ENCODE measurements at regions not wholly inside any gene's neighbourhood (a gene's known extent, or its start where the extent isn't known, plus 50 kb on each side); places are given as distances from the start of the nearest gene placed in this dataset.
"Not testable (repeated sequence)": the region's sequence is repeated elsewhere in the genome, so short reads cannot be mapped to it uniquely, and the experiment has no call there.

DNA sequence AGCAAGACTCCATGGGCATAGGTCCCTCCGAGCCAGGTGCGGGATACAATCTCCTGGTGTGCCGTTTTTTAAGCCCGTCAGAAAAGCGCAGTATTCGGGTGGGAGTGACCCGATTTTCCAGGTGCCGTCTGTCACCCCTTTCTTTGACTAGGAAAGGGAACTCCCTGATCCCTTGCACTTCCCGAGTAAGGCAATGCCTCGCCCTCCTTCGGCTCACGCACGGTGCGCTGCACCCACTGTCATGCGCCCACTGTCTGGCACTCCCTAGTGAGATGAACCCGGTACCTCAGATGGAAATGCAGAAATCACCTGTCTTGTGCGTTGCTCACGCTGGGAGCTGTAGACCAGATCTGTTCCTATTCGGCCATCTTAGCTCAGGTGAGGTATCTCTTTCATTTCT, 344.1 kb upstream of the ZNF32 start:
- H3K27ac Mint-ChIP-seq; H3K27me3 Mint-ChIP-seq; ATAC-seq (replicated peaks); H3K36me3 Mint-ChIP-seq; H3K4me3 Mint-ChIP-seq; H3K4me1 Mint-ChIP-seq; DNase-seq: not testable (repeated sequence)
- peaks cover 8 to 15% of the 10 kb centered on the region in 2 donors for H3K9me3 Mint-ChIP-seq

- H3K36me3 Mint-ChIP-seq, result no peaks in the 10 kb centered on the region
Measured at GRCh38 chr10:43986374-43986773, 337.7 kb upstream of the ZNF32 start.

GRCh38 chr10:43985941-43986340, 337.3 kb upstream of the ZNF32 start:
- Mint-ChIP-seq H3K36me3 (no peaks in the 10 kb centered on the region), H3K27me3 (no peaks in the 10 kb centered on the region), H3K4me3 (no peak overlapping the region), H3K9me3 (peaks cover 0 to 6% of the 10 kb centered on the region in 2 donors), H3K4me1 (no peaks in the 10 kb centered on the region), H3K27ac (no peak overlapping the region)
- no peak for DNase-seq
- no peak for ATAC-seq (replicated peaks)

More at GRCh38 chr10:43986374-43986773, 337.7 kb upstream of the ZNF32 start:
- Mint-ChIP-seq H3K9me3 (peaks cover 0 to 6% of the 10 kb centered on the region in 2 donors), H3K27me3 (no peaks in the 10 kb centered on the region), H3K27ac (no peak overlapping the region), H3K4me1 (no peaks in the 10 kb centered on the region), H3K4me3 (no peak overlapping the region)
- ATAC-seq (replicated peaks) (no peak), DNase-seq (no peak)

GRCh38 chr10:43983856-43984271, 335.2 kb upstream of the ZNF32 start:
- Mint-ChIP-seq H3K4me3 (no peak overlapping the region), H3K4me1 (no peaks in the 10 kb centered on the region), H3K36me3 (no peaks in the 10 kb centered on the region), H3K9me3 (no peaks in the 10 kb centered on the region), H3K27ac (no peak overlapping the region), H3K27me3 (no peaks in the 10 kb centered on the region)
- no peak for ATAC-seq (replicated peaks)
- DNase-seq, result no peak

DNA sequence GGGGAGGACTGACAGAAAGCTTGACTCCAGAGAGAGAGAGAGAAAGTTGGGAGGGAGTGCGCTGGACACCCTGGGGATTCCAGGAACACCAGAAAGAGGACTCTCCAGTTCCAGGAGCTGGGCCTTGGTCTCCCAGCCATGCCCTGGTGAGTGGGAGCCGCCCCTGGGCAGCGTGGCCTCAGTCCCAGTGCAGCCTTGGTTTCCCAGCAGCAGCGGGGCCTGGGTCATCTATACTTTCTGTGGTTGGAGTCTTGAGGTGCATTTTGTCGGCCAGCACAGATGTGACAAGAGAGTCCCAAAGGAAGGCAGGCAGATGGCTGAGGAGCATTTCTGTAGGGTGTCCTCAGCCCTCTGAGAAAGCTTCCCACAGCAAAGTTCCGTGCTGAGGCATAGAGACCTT, 334.7 kb upstream of the ZNF32 start:
- no peaks in the 10 kb centered on the region for H3K36me3 Mint-ChIP-seq
- ATAC-seq (replicated peaks) (no peak), DNase-seq (no peak)
- H3K4me3 Mint-ChIP-seq, result no peak overlapping the region
- H3K4me1 Mint-ChIP-seq, result no peaks in the 10 kb centered on the region
- H3K27ac Mint-ChIP-seq, result no peak overlapping the region
- no peaks in the 10 kb centered on the region for H3K9me3 Mint-ChIP-seq
- H3K27me3 Mint-ChIP-seq, result no peaks in the 10 kb centered on the region

GRCh38 chr10:43982250-43982649, 333.6 kb upstream of the ZNF32 start:
- H3K27ac Mint-ChIP-seq, result no peak overlapping the region
- ATAC-seq (replicated peaks) (no peak), DNase-seq (no peak)
- no peaks in the 10 kb centered on the region for H3K9me3 Mint-ChIP-seq
- no peaks in the 10 kb centered on the region for H3K36me3 Mint-ChIP-seq
- H3K4me3 Mint-ChIP-seq, result no peak overlapping the region
- H3K27me3 Mint-ChIP-seq, result no peaks in the 10 kb centered on the region
- no peaks in the 10 kb centered on the region for H3K4me1 Mint-ChIP-seq

GRCh38 chr10:43981696-43982095, 333.0 kb upstream of the ZNF32 start:
- ATAC-seq (replicated peaks) (no peak), DNase-seq (no peak)
- Mint-ChIP-seq H3K27me3 (no peaks in the 10 kb centered on the region), H3K4me1 (no peaks in the 10 kb centered on the region), H3K36me3 (no peaks in the 10 kb centered on the region), H3K9me3 (no peaks in the 10 kb centered on the region), H3K27ac (no peak overlapping the region), H3K4me3 (no peak overlapping the region)

DNA sequence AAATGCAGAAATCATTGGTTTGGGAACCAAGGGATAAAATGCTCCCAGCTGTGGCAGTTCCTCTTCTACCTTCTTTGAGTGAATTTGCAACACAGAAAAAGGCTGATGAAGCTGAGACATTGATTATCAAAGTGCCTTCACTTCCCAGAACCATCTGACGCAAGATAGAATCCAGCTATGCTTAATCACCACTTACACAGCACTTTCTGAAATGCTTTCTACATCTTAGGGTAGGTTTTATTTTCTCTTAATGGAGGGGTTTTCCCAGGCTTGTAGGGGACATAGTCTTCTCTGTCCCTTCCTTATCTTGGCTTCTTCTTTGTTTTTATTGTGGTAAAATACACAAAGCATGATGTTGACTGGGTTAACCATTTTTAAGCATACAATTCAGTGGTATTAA, 332.6 kb upstream of the ZNF32 start:
- H3K27ac Mint-ChIP-seq, result no peak overlapping the region
- no peaks in the 10 kb centered on the region for H3K27me3 Mint-ChIP-seq
- no peaks in the 10 kb centered on the region for H3K4me1 Mint-ChIP-seq
- no peaks in the 10 kb centered on the region for H3K9me3 Mint-ChIP-seq
- no peaks in the 10 kb centered on the region for H3K36me3 Mint-ChIP-seq
- no peak overlapping the region for H3K4me3 Mint-ChIP-seq
- DNase-seq, result no peak
- ATAC-seq (replicated peaks), result no peak

GRCh38 chr10:43980715-43981114, 332.0 kb upstream of the ZNF32 start:
- Mint-ChIP-seq H3K4me1 (no peaks in the 10 kb centered on the region), H3K36me3 (no peaks in the 10 kb centered on the region), H3K9me3 (no peaks in the 10 kb centered on the region), H3K27me3 (no peaks in the 10 kb centered on the region), H3K27ac (no peak overlapping the region), H3K4me3 (no peak overlapping the region)
- ATAC-seq (replicated peaks) (no peak), DNase-seq (no peak)

DNA sequence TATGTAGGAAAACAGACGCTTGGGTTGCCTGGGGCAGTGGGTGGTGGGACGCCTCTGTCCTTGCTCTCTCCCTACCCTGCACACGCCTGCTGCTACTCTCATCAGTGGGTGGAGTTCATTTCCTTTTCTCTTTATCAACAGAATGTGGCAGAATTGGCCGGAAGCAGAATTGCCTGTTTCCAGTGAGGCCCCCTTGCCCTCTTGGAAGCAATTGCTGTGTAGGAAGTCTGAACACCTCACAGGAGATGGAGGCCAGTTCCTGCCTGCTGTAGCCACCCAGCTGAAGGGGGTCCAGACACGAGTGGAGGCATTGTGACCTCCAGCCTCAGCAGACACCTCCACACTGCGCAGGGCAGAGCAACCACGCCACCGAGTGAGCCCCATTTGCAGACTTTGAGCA, 331.6 kb upstream of the ZNF32 start:
- Mint-ChIP-seq H3K4me1 (no peaks in the 10 kb centered on the region), H3K4me3 (no peak overlapping the region), H3K36me3 (no peaks in the 10 kb centered on the region), H3K27me3 (no peaks in the 10 kb centered on the region), H3K27ac (no peak overlapping the region), H3K9me3 (peaks cover 0 to 3% of the 10 kb centered on the region in 2 donors)
- DNase-seq (no peak), ATAC-seq (replicated peaks) (no peak)

GRCh38 chr10:43979551-43979950, 330.9 kb upstream of the ZNF32 start:
- ATAC-seq (replicated peaks) (no peak), DNase-seq (no peak)
- Mint-ChIP-seq H3K4me3 (no peak overlapping the region), H3K9me3 (peaks cover 0 to 3% of the 10 kb centered on the region in 2 donors), H3K27ac (no peak overlapping the region), H3K36me3 (no peaks in the 10 kb centered on the region), H3K4me1 (no peaks in the 10 kb centered on the region), H3K27me3 (no peaks in the 10 kb centered on the region)

DNA sequence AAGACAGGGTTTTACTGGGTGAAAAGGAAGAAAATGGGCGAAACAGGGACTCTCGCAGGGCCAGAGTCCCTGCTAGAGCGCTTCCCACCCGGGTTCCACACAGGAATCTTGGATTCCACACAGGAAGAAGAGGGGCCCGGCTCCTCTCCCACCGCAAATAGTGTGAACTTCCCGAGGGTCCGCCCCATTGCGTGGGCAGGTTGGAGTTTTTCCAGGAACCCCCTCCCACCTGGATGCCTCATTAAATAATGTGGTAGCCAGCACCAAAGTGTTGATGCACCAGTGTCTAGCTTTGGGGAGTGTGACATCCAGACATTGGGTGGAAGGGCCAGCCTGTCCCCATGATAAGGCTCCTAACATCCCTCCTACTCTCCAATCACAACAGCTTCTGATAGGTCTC, 330.3 kb upstream of the ZNF32 start:
- H3K27ac Mint-ChIP-seq, result no peak overlapping the region
- H3K4me3 Mint-ChIP-seq, result no peak overlapping the region
- no peaks in the 10 kb centered on the region for H3K36me3 Mint-ChIP-seq
- H3K4me1 Mint-ChIP-seq, result no peaks in the 10 kb centered on the region
- ATAC-seq (replicated peaks) (no peak), DNase-seq (no peak)
- H3K27me3 Mint-ChIP-seq, result no peaks in the 10 kb centered on the region
- peaks cover 0 to 3% of the 10 kb centered on the region in 2 donors for H3K9me3 Mint-ChIP-seq

DNA sequence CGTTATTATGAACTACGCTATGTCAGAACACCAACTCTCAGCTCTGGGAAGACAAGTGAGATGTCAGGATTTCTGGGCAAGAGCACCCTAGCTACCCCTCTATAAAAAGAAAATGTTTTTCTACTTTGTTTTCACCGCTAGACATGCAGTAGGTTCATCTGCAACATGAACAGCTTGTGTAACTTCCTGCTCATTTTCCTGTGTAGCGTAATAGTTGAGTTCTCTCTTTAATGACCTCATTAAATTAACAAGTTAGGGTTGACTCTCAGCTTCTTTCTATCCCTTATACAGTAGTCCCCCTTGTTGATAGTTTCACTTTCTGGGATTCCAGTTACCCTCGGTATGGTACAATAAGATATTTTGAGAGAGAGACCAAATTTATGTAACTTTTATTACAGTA, 329.4 kb upstream of the ZNF32 start:
- Mint-ChIP-seq H3K9me3 (peaks cover 0 to 3% of the 10 kb centered on the region in 2 donors), H3K36me3 (no peaks in the 10 kb centered on the region), H3K4me3 (no peak overlapping the region), H3K4me1 (no peaks in the 10 kb centered on the region), H3K27me3 (no peaks in the 10 kb centered on the region), H3K27ac (no peak overlapping the region)
- ATAC-seq (replicated peaks) (no peak), DNase-seq (no peak)

GRCh38 chr10:43976292-43976691, 327.6 kb upstream of the ZNF32 start:
- H3K27me3 Mint-ChIP-seq, result no peaks in the 10 kb centered on the region
- H3K4me1 Mint-ChIP-seq, result no peaks in the 10 kb centered on the region
- H3K27ac Mint-ChIP-seq, result no peak overlapping the region
- H3K4me3 Mint-ChIP-seq, result no peak overlapping the region
- peaks cover 0 to 6% of the 10 kb centered on the region in 2 donors for H3K9me3 Mint-ChIP-seq
- ATAC-seq (replicated peaks) (no peak), DNase-seq (no peak)
- no peaks in the 10 kb centered on the region for H3K36me3 Mint-ChIP-seq

- no peak overlapping the region for H3K27ac Mint-ChIP-seq
- H3K4me1 Mint-ChIP-seq, result no peaks in the 10 kb centered on the region
- ATAC-seq (replicated peaks) (no peak), DNase-seq (no peak)
- no peaks in the 10 kb centered on the region for H3K27me3 Mint-ChIP-seq
- H3K36me3 Mint-ChIP-seq, result no peaks in the 10 kb centered on the region
- no peak overlapping the region for H3K4me3 Mint-ChIP-seq
- peaks cover 0 to 6% of the 10 kb centered on the region in 2 donors for H3K9me3 Mint-ChIP-seq
Measured at GRCh38 chr10:43973801-43974200, 325.1 kb upstream of the ZNF32 start.

DNA sequence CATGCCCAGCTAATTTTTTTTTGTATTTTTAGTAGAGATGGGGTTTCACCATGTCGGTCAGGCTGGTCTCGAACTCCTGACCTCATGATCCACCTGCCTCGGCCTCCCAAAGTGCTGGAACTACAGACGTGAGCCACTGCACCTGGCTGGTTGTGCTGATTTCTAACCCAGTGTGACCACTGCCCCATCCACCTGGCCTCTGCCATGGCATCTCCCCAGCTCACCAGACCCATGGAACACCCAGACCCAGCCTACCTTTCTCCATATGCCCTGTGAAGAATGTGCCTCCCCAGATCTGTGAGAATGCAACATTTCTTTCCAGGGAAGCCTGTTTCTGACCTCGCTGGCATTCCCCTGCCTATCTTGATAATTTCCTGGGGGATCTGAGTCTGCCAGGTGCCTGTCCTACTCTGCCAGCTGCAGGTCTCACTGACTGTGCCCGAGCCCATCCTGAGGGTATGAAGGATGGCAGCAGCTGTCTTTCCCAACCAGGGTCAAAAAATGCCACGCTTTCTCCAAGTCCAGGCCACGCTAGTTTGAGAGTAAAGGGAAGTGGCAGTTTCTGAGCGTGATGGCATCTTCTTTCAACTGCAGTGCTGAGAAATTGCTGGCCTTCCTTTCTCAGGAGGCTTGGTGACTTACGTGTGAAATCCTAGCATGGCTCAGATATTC, 324.4 kb upstream of the ZNF32 start:
- H3K9me3 Mint-ChIP-seq, result peaks cover 0 to 6% of the 10 kb centered on the region in 2 donors
- DNase-seq (no peak), ATAC-seq (replicated peaks) (no peak)
- no peak overlapping the region for H3K4me3 Mint-ChIP-seq
- H3K27me3 Mint-ChIP-seq, result no peaks in the 10 kb centered on the region
- H3K36me3 Mint-ChIP-seq, result no peaks in the 10 kb centered on the region
- no peak overlapping the region for H3K27ac Mint-ChIP-seq
- H3K4me1 Mint-ChIP-seq, result no peaks in the 10 kb centered on the region

All from stimulated activated naive B cell treated with anti-CD40 and anti-IgM and Interleukin-4, amounts not matched to agents 10 μg/mL and 1 μg/mL and 100 μg/mL, for 72 hours (primary cell).